ENCODE measurements at regions not wholly inside any gene's neighbourhood (a gene's known extent, or its start where the extent isn't known, plus 50 kb on each side); places are given as distances from the start of the nearest gene placed in this dataset.

- no peak for TF ChIP-seq CTCF (conservative IDR thresholded peaks at IDR 0.05; ENCODE audit: low read depth)
- ChIA-PET CTCF (no interaction called here), POLR2A (ENCODE audit: low non-redundant PET) (no interaction called here)
- no peak for DNase-seq (ENCODE audit: low spot score)
- H3K27ac ChIP-seq = no peak overlapping the region
Measured at GRCh38 chr4:24743927-24744326, 51.4 kb upstream of the SOD3 start.

- POLR2A ChIA-PET (ENCODE audit: low non-redundant PET) = no interaction called here
Measured at GRCh38 chr4:24745172-24745895, 50.0 kb upstream of the SOD3 start.

More at GRCh38 chr4:24745172-24745895, 50.0 kb upstream of the SOD3 start:
- CTCF ChIA-PET = interaction anchor here (1.0 to 1.3 kb wide), 2 partner anchors 55 to 399 kb away, joined by 3 to 5 read pairs; no protein-coding TSS in a partner anchor
- no peak for TF ChIP-seq CTCF (conservative IDR thresholded peaks at IDR 0.05; ENCODE audit: low read depth)
- H3K27ac ChIP-seq = no peak overlapping the region
- DNase-seq (ENCODE audit: low spot score) = no peak
